ENCODE measurements at regions not wholly inside any gene's neighbourhood (a gene's known extent, or its start where the extent isn't known, plus 50 kb on each side); places are given as distances from the start of the nearest gene placed in this dataset.

DNA sequence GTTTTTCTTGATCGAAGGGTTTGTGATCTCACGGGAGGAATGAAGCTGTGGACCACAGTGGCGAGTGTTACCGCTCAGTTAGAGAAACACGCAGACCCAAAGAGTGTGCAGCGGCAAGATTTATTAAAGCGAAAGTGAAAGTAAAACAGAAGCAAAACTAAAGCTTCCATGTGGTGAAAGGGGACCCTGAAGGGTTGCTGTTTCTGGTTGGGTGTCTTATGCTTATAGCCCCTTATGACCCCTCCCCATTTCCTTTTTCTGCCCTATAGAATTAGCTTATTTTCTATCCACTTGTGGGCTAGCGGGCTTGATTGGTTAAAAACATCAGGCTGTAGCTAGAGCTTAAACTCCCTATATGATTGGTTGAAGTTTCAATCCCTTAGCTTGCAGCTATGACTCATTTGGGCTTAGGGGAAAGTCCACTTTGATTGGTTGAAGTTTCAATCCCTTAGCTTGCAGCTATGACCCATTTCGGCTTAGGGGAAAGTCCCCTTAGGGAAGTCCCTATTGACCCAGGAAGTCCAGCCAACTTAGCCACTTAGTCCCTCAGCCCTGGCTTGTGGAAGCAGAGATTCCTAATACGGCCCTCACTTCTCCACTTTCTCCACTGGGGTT is 171.2 kb upstream of the NWD2 start (continued):
- TF ChIP-seq ZNF609 (CRISPR knock-in tag; IDR thresholded peaks at IDR 0.05; ENCODE audit: borderline replicate concordance) (no peak), SRSF9 (IDR thresholded peaks at IDR 0.05; ENCODE audit: borderline replicate concordance, low read depth, low read length) (no peak), FOXM1 (IDR thresholded peaks at IDR 0.05; ENCODE audit: low read depth) (peak; percentile 88), FOXM1 (CRISPR knock-in tag; IDR thresholded peaks at IDR 0.05; ENCODE audit: low read depth) (no peak), FUS (optimal IDR thresholded peaks at IDR 0.05; ENCODE audit: low read depth, low read length) (no peak)
- TF ChIP-seq, protein P1, sequence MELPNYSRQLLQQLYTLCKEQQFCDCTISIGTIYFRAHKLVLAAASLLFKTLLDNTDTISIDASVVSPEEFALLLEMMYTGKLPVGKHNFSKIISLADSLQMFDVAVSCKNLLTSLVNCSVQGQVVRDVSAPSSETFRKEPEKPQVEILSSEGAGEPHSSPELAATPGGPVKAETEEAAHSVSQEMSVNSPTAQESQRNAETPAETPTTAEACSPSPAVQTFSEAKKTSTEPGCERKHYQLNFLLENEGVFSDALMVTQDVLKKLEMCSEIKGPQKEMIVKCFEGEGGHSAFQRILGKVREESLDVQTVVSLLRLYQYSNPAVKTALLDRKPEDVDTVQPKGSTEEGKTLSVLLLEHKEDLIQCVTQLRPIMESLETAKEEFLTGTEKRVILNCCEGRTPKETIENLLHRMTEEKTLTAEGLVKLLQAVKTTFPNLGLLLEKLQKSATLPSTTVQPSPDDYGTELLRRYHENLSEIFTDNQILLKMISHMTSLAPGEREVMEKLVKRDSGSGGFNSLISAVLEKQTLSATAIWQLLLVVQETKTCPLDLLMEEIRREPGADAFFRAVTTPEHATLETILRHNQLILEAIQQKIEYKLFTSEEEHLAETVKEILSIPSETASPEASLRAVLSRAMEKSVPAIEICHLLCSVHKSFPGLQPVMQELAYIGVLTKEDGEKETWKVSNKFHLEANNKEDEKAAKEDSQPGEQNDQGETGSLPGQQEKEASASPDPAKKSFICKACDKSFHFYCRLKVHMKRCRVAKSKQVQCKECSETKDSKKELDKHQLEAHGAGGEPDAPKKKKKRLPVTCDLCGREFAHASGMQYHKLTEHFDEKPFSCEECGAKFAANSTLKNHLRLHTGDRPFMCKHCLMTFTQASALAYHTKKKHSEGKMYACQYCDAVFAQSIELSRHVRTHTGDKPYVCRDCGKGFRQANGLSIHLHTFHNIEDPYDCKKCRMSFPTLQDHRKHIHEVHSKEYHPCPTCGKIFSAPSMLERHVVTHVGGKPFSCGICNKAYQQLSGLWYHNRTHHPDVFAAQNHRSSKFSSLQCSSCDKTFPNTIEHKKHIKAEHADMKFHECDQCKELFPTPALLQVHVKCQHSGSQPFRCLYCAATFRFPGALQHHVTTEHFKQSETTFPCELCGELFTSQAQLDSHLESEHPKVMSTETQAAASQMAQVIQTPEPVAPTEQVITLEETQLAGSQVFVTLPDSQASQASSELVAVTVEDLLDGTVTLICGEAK (IDR thresholded peaks at IDR 0.05), result peak; percentile 64
- TF ChIP-seq, protein P1 (CRISPR knock-in tag; IDR thresholded peaks at IDR 0.05), result no peak
